H1 (cell line): ENCODE measurements at regions not wholly inside any gene's neighbourhood (a gene's known extent, or its start where the extent isn't known, plus 50 kb on each side); places are given as distances from the start of the nearest gene placed in this dataset.

Experiments
- CTCF ChIP-seq, 3 experiments: IDR thresholded peaks; 1 replicate in 2 of 3; 2 replicates in 1 of 3; pipeline versions ENCODE4 v1.5.1 to v1.6.1; 2011; ENCODE audit warnings: low read length in 3 of 3, mild to moderate bottlenecking in 3 of 3, inconsistent platforms in 2 of 3, low read depth in 1 of 3, moderate library complexity in 1 of 3; ENCODE audit not compliant: insufficient read depth in 1 of 3; ENCODE audit errors: control extremely low read depth in 1 of 3
- E2F6 ChIP-seq: IDR thresholded peaks from 2 replicates; pipeline ENCODE4 v1.6.1; 2012; ENCODE audit warnings: inconsistent platforms
- EZH2 ChIP-seq: fragments of 200-600 bp; sonication (generic); IDR thresholded peaks from 2 replicates; pipeline ENCODE4 v1.7.1; 2012; ENCODE audit warnings: low read depth, mild to moderate bottlenecking, moderate library complexity, low read length, inconsistent platforms; ENCODE audit not compliant: severe bottlenecking
- GABPA ChIP-seq: IDR thresholded peaks from 2 replicates; pipeline ENCODE4 v1.6.1; 2011; ENCODE audit warnings: mild to moderate bottlenecking, low read length, moderate library complexity, borderline replicate concordance; ENCODE audit not compliant: insufficient read depth
- MAFK ChIP-seq: IDR thresholded peaks from 2 replicates; pipeline ENCODE4 v1.6.1; 2012; ENCODE audit warnings: low read depth, mild to moderate bottlenecking, improper control_type of control experiment, low read length
- MAX ChIP-seq: IDR thresholded peaks from 2 replicates; pipeline ENCODE4 v1.6.1; 2012; ENCODE audit warnings: inconsistent platforms
- POLR2A ChIP-seq, 2 experiments: IDR thresholded peaks; 1 replicate in 1 of 2; 2 replicates in 1 of 2; pipeline ENCODE4 v1.6.1; 2011; ENCODE audit warnings: low read depth in 2 of 2, low read length in 2 of 2, mild to moderate bottlenecking in 2 of 2; ENCODE audit errors: control extremely low read depth in 1 of 2
- RFX5 ChIP-seq: IDR thresholded peaks from 2 replicates; pipeline ENCODE4 v1.6.1; 2011; ENCODE audit warnings: low read depth, low read length, improper control_type of control experiment, borderline replicate concordance

GRCh38 chr4:125626946-125627345 is 312.2 kb downstream of the FAT4 start:
- TF ChIP-seq CTCF (IDR thresholded peaks at IDR 0.05; ENCODE audit: control extremely low read depth in 1 of 3, insufficient read depth in 1 of 3, low read depth in 1 of 3, low read length in 3 of 3) (no peak), POLR2A (IDR thresholded peaks at IDR 0.05; ENCODE audit: control extremely low read depth in 1 of 2, low read depth in 2 of 2, low read length in 2 of 2) (no peak), MAX (no peak), MAFK (no peak), E2F6 (no peak), GABPA (no peak), RFX5 (no peak), EZH2 (no peak)
